Kidney epithelial cell (primary cell): ENCODE measurements at regions not wholly inside any gene's neighbourhood (a gene's known extent, or its start where the extent isn't known, plus 50 kb on each side); places are given as distances from the start of the nearest gene placed in this dataset.

Experiments
- DNase-seq: peaks from one replicate; pipeline ENCODE4 v3.0.0-alpha.2; 2010; ENCODE audit warnings: low read depth
- H3K27me3 ChIP-seq: 2 replicates; pipeline ENCODE4 v1.6.0; 2011; ENCODE audit warnings: low read length; ENCODE audit not compliant: control insufficient read depth, insufficient read depth
- H3K36me3 ChIP-seq: 2 replicates; pipeline ENCODE4 v1.5.1; 2011; ENCODE audit warnings: low read length; ENCODE audit not compliant: control insufficient read depth, insufficient read depth
- H3K4me3 ChIP-seq: 2 replicates; pipeline ENCODE4 v1.5.1; 2011; ENCODE audit warnings: low read depth, mild to moderate bottlenecking, control low read depth, low read length
- TF ChIP-seq, protein P1 (sequence below): IDR thresholded peaks from 2 replicates; pipeline ENCODE4 v1.5.1; 2011; ENCODE audit warnings: mild to moderate bottlenecking, moderate library complexity, low read length, control low read depth, inconsistent platforms; ENCODE audit not compliant: insufficient read depth, poor library complexity, severe bottlenecking

- no peaks in the 10 kb centered on the region for H3K27me3 ChIP-seq
- no peak for DNase-seq
- no peak overlapping the region for H3K4me3 ChIP-seq
- no peaks in the 10 kb centered on the region for H3K36me3 ChIP-seq
- TF ChIP-seq, protein P1, sequence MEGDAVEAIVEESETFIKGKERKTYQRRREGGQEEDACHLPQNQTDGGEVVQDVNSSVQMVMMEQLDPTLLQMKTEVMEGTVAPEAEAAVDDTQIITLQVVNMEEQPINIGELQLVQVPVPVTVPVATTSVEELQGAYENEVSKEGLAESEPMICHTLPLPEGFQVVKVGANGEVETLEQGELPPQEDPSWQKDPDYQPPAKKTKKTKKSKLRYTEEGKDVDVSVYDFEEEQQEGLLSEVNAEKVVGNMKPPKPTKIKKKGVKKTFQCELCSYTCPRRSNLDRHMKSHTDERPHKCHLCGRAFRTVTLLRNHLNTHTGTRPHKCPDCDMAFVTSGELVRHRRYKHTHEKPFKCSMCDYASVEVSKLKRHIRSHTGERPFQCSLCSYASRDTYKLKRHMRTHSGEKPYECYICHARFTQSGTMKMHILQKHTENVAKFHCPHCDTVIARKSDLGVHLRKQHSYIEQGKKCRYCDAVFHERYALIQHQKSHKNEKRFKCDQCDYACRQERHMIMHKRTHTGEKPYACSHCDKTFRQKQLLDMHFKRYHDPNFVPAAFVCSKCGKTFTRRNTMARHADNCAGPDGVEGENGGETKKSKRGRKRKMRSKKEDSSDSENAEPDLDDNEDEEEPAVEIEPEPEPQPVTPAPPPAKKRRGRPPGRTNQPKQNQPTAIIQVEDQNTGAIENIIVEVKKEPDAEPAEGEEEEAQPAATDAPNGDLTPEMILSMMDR = no peak
Measured at GRCh38 chr18:49652881-49653724, 91.2 kb downstream of the LIPG start.

- TF ChIP-seq, protein P1 = no peak
- H3K36me3 ChIP-seq = no peaks in the 10 kb centered on the region
- no peaks in the 10 kb centered on the region for H3K27me3 ChIP-seq
- H3K4me3 ChIP-seq = no peak overlapping the region
- no peak for DNase-seq
Measured at GRCh38 chr18:49651033-49651432, 89.2 kb downstream of the LIPG start.

- Histone ChIP-seq H3K36me3 (no peaks in the 10 kb centered on the region), H3K27me3 (no peaks in the 10 kb centered on the region), H3K4me3 (no peak overlapping the region)
- no peak for DNase-seq
- TF ChIP-seq, protein P1 = no peak
Measured at GRCh38 chr18:49650426-49650891, 88.6 kb downstream of the LIPG start.

DNA sequence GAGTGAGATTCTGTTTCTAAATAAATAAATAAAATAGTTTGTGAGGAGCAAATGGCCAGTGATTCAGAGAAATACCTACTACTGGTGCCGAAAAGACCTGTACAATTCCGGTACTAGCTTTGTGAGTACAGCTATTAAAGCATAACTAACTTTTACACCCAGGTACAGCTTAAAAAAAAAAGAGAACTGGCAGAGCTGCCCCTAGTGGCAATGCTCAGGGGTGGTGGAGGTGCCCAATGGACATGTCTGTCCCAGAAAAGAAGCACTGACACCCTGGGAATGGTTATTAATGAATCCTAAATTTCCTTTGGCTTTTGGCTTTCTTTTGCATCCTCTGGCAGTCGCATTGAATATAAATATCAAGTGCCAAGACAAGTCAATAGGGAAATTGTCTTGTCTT is 87.0 kb downstream of the LIPG start:
- TF ChIP-seq, protein P1 = peak; percentile 36
- no peak overlapping the region for H3K4me3 ChIP-seq
- H3K36me3 ChIP-seq = no peaks in the 10 kb centered on the region
- no peaks in the 10 kb centered on the region for H3K27me3 ChIP-seq
- no peak for DNase-seq
